ENCODE measurements at regions not wholly inside any gene's neighbourhood (a gene's known extent, or its start where the extent isn't known, plus 50 kb on each side); places are given as distances from the start of the nearest gene placed in this dataset.

DNA sequence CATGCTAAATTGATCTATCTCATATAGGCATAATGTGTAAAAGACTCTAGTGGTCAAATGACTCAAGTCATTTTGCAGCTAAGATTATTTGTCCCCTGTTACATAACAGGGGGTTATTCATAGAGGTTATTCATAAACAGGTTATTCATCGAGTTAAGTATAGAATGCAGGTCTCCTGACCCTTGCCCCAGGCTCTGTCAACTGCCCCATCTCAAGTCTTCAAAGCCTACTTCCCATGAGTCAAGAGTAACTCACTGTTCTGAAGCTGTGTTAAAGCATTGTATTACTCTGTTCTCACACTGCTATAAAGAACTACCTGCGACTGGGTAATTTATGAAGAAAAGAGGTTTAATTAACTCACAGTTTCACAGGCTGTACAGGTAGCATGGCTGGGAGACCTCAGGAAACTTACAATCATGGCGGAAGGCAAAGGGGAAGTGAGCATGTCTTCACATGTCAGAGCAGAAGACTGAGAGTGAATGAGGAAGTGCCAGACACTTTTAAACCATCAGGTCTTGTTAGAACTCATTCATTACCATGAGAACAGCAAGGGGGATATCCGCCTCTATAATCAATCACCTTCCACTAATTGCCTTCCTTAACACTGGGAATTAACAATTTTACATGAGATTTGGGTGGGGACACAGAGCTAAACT lies 226.2 kb upstream of the BLID start:
- no peak for DNase-seq

DNA sequence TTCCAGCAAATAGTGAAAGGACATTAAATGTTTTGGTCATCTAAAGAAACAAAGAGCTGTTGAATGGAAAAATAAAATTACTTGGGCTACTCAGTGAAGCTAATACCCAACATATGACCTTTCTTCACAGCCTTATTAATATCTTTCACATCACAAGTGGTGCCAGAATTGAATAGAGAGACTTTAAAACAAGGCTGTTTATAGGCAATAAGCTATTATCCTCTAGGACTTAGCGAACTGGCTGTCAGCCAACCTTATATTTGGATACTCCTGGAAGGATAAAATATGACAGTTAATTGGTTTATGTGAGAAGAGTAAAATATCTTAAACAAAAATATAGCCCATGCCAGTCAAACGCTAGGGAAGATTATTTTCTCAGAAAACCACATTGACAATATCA lies 225.5 kb upstream of the BLID start:
- DNase-seq, result peak in 1 of 2 experiments; percentile 32

DNA sequence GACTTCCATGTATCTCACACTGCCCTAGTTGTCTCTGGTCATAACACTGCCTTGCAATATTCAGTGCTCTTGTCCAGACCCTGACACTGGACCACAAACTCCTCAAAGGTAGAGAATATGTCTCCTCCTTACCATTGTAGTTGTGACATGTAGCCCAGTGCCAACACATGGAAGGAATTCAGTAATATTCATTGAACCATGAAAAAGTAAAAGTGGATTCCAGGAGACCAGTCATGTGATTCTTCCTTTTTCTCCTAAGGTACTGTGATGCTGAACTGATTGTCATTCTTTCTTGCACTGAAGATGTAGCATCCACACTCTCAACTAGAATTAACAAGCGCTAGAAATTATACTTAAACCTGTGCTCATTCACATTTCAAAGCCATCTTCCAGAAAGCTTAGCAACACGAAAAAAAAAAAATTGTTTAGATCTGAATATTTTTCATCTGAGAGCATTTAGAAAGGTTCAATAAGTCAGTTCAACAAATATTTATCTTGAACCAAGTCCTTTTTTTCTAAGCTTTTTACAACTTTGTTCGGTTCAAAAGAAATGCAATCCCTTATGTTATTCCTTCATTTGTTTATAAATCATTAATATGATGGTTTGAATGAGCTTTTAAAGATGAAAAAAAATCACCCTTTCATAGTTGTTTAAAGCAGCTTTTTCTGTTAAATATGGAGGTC lies 224.7 kb upstream of the BLID start:
- DNase-seq, result no peak

DNA sequence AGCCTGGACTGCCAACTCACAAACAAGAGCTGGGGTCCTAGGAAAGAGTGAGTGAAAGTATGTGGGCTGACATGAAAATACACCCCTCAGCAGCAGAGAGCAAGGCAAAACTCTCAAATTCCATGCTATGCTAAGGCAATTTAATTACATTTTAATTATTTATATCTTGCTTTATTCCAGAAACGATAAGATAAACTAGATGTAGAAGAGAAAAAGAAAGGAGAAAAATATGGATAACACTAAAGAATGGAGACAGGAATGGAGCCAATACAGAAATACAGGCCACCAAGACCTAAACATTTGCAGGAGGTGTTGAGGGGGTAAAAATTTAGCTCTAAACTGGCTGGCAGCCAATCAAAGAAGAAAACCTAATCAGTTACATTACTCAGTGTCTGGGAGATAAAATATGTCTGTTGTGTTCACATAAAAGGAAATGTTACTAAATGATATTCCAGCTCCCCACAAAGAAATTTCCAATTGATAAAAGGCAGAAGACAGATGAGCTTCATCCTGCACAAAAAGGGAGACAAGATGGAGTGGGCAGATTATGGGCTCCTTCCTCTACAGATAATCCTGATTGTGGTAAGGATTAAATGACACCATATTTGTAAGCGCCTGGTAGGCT lies 223.5 kb upstream of the BLID start:
- no peak for DNase-seq

DNA sequence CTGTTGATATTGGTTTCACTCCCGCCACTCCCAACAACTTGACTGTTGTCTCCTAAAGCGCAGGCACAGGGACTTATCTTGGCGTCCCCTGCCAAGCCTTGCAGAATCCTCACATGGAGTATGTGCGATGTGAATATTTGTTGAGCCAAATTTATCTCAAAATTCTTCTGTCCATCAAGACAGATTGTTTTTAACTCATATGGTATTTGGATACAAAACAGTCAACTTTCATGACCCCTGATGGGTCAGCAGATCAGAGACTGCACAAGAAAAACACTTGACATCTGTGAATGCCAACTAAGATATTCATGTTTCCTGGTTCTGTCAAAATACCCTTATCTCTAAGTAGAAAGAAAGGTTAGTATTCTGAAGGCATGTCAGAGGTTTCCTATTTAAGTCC lies 221.7 kb upstream of the BLID start:
- no peak for DNase-seq

DNA sequence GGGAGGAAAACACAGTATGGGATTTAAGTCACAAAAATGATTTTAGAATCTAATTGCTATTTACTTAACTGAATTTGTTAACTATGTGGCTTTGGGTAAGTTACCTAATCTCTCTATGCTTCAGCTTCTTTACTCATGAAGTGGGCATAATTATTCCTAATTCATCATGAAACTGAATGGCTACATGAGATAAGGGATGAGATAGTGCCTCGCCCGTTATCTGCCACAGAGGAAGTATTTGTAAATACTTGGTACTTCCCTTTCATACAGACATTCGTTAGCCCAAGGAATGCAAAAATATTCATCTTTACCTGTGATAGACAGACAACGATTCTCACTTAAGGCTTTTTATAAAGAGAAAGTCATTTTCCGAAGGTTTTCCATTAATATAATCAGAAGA lies 221.2 kb upstream of the BLID start:
- no peak for DNase-seq

DNA sequence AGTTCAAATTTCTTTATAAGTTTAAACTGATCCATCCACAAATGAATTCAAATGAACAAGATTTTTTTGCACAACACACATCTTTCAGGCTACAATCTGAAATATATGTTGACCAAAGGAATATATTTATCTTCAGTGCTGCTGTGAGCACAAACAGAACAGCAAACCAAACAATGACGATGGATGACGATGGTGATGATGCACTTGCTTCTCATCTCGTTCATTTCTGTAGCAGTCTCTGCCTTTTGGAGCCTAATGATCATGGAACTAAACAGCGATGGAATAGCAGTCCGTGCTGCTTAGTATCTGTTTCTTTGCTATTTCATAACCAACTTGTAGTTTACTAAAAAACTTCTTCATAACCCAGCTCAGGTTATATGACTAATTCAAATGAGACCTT lies 220.7 kb upstream of the BLID start:
- DNase-seq, result no peak

DNA sequence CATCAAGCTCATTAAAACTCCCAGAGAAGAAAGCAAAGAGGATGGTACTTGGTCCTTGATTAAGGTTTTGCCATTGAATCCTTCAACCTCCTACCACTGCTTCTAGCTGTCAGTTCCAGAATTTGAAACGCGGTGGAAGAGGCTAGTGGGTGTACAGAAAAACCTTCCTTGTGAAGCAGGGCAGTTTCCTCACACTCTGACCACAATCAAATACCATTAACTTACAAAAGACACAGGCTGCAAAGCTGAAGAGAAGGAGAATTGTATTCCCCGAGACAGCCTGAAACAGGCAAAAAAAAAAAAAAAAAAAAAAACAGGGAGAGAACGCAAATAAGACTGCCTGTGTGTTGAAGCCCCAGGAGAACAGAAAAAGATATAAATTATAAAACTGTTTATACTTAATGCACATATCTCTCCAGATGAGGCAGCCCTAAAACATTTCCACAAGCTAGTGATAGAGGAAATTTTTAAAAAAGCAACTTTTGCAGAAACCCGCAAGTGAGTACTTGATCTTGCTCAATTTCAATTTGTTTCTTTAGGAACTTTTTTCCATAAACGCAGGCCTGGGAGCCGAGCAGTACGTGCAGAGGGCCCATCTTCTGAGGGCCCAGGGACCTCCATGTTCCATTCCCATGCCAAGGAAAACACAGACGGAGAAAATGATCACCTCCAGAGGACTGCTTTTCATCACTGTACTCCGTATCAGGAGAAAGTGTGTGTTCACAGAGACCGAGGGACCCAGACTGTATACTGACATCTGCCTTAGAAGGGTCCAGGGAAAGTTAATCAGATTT lies 218.7 kb upstream of the BLID start:
- DNase-seq, result no peak

DNA sequence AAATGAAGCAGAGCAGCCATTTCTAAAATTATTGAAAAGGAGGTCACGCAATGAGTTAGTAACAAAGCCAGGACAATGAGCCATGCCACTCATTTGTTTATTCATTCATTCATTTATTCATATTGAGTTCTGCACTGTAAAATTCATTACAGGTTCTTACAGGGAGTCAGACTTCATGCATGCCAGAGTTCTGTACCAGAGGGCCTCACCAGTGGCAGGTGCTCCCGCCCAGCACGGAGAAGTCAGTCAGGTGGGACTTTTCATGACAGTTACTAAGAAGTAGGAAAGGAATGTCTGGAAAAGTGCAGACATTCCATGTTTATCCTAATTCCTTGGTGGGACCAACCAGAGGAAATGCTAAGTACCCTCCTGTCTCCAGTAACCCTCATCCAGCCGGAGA lies 217.5 kb upstream of the BLID start:
- DNase-seq, result no peak

DNA sequence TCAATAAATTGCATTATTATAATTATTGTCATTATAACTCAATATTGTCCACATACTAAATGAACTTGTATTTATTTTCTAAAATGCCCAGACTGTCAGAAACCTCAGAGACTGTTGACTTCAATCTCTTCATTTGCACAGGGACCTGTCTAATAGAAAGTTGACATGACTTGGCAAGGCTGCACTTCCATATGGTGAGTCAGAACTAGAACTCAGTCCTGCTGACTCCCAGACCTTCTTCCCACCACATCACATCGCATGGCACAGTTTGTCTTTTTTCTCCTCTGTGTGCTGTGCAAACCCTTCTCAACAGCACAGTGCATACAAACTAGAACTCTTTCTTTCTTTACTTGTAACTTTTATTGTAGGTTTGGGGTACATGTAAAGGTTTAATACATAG lies 215.1 kb upstream of the BLID start:
- DNase-seq, result no peak

DNA sequence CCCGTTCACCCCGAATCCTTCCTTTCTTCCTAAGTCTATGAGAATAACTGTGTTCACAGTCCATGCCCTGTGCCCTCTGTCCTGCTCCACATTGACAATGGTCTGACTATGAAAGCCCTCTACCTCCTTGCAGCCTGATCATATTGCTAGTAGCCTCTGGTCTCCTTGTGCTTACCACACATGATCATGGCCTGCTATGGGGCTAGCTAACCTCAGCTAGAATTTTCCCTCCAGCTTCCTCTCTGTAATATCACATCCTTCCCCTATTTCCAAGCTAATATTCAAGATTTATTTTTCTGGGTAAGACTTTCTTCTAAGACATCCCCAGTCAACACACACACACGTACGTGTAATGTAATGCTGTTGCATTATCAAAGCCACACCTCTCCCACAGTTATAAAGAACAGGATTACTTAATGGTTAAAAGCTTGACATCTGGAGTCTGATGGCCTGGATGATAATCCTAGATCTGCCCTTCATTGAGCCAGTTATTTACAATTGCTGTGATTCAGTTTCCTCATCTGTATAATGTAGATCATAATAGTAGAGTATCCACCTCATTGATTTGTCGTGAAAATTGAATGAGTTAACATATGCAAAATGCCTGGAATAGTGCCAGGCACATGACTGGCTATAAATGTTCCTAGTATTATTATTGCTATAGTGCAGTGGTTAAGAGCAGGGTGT lies 214.4 kb upstream of the BLID start:
- no peak for DNase-seq

DNA sequence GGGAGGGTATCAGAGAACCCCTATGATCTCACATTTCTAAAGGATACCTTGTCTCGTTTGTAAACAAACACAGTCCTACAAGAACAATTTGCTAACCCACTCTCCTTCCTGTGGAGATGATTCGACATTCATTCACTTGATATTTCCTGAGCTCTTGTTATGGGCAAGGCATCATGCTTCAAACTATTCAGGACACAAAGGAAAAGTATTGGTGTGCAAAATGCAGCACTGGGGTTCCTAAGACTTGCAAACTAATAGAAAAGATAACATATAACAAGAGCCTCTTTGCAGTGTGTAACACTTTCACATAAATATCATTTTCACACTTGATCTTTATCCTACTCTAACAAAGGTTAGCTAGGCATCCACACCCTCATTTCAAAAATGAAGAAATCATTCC lies 211.5 kb upstream of the BLID start:
- DNase-seq, result no peak

DNA sequence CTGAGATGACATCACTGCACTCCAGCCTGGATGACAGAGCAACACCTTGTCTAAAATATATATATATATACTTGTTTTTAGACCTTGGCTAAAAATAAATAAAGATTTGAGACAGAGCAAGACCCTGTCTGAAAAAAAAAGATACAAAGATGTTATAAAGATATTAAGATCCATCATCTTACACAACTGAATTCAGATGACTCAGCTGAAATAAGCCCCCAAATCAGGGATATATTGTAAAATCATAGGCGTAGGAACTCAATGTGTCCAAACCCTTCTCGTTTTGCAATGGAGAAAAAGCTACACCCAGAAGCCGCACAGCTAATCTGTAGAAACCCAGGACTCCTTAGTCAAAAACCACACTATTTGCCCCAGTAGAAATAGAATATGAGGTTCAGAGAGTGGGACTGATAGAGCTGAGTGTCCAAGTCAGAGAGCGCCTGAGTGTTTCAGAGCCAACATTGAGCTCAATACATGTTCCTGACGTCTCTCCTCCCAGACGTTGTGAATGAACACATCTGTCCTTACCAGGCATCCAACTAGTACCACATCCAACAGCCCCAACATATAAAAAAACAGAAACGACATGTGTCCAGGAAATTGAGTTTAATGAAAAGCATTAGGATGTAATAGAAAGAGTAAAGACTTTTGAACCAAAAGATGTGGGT lies 207.9 kb upstream of the BLID start:
- DNase-seq, result no peak

DNA sequence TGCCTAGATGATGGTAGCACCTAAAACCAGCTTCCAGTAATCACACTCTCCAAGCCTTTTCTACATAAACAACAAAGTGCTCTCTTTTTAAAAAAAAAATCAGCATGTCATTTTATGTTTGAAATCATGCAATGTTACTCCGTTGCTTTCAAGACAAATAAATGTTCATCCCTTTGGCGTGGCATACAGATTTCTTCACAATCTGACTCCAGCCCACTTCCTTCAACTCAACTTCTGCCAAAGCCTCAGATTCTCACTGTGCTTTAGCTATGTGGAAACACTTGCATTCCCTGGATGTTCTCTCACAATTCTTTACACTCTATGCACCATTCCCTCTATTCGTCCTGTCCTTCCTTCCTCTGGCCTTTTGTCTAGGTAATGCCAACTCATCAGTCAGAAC lies 206.3 kb upstream of the BLID start:
- no peak for DNase-seq

DNA sequence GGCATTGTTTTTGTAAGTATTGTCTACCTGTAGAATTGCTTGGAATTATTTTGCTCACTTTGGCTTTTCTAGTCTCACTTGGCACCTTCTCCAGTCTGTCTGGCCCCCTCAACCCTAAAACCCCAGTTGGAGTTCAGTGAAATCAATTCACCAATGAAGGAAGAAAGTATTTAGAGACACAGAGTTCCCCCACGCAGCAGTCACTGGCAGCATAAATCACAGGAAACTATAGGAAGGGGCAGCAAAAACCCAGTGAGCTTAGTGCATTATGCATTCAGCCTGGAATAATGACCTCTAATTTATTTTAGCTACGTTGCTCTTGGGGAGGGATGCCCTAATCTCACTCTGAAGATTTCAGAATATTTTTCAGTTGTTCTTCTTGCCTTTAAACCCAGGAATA lies 204.7 kb upstream of the BLID start:
- no peak for DNase-seq

DNA sequence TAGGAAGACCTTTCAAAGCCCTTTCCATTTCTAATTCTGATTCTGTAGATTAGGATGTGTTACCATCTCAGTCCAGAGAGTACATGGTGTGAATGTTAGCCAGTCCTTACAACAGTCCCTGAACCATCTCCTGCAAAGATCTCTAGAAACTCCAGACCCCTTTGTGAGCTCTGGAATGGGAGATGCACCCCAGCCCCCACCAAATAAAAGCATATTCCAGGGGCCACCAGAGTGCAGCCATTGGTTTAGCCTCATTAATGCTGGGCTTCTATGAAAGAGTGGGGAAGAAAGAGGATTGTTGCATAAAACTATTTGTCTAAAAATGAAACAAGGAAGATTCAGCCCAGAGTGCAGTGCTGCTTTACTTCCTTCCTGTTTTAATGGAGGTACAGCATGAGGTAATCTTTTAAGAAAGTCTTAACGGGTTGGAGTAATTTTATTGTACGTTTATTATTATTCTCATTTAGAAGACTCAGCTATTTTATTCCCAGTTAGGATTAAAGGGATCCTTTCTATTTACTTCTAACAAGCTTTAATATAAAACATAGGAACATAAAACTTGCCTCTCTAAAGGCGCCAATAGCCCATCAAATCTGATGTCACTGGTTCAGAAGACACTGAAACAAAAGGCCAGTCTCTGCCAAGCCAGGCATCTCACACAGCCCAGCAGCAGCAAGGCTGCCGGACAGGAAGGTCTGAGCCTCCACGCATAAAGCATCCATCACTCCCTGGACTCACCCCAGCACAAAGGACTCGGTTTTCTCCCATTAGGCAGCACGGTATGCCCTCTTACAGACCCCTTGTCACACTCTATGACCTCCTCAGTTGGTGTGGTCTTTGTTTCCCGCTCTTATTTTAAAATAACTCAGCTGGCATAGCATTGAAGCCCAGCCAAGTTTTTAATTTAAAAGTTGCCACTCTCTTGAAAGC lies 203.9 kb upstream of the BLID start:
- DNase-seq, result no peak

DNA sequence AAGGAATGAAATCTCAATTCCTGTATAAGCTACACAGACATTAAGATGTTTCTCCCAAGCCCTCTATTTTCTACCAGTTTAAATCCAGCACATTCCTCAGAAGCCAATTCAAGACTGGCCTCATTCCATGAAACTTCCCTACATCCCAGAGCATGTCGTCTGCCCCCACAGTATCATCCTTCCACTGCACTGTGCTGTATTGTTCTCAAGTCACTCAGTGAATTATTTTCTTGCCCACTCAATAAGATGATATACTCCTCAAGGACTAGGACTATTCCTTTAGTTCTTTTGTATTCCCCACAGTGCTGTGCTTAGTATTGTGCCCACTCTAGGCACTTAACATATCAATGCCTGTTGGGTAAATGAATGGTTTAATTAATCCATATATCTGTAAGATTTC lies 203.1 kb upstream of the BLID start:
- DNase-seq, result no peak

DNA sequence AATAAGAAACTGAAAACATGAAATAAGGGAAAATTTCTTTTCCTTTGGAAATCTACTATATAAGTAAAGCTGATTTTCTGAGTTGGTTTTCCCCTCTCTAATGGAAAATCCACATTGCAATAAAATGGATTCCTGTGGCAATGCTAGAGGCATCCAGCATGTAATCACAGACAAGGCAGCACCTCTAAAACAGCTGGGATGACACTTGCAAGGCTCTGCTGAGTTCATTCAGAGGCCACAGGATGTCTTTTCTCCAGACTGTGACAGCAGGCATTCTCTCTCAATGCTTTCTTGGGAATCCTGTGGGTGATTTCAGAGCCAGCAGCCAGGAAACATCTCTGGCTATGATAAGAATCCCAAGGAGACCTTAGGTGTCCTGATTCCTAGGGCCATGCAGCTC lies 201.3 kb upstream of the BLID start:
- no peak for DNase-seq

DNA sequence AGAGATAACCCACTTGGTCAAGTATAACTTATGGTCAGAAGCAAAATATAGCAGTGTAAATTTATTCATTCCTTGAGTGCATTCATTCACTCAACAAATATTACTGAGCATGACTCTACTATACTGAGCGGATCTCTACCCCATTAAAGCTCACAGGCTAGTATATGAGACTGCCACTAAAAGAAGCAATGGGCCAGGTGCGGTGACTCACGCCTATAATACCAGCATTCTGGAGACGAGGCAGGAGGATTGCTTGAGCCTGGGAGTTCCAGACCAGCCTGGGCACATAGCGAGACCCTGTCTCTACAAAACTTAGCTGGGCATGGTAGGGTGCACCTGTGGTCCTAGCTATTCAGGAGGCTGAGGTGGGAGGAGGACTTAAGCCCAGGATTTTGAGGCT lies 197.6 kb upstream of the BLID start:
- no peak for DNase-seq

DNA sequence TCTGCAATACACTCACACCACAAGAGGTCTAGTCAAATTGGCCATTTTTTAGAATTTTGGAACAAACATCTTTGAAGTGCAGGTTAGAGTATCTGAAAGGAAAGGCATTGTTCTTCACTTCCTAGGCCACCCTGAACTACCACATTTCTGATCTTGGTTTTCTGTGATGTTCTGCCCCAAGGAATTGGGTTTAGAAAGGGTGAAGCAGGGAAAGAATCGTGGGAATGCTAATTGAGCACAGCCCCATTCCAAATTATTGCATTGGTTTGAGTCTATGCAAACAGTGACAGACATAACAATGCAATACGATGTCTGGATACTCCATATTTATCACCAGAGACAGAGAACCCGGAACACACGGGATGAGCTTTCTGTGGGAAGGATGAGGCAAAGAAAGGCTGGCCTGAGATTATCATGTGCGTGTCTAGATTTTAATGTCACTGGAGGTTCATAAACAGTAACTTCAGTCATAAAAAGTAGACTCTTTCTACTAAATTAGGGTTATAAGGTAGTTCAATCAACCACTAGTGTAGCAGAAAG lies 195.3 kb upstream of the BLID start:
- DNase-seq, result no peak

DNA sequence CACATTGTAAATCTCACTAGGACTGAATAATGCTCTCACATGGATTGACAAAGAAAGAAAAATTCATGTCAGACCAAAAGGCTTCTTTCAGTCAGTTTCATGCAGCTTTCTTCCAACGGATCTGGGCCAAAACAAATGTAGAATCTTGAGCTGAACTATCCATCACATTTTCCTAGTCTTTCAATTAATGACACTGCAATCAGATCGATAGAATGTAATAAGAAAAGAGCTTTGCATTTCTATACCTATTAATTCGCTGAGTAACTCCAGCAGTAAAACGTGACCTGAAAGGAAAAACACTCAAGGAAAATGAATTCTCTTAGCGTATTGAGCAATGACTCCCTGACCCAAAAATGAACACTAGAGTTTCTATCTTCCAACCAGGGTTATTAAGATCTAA lies 194.8 kb upstream of the BLID start:
- DNase-seq, result no peak

Measured in NCI-H2081 (cell line).